Mucosa of descending colon (tissue), 3 donors: ENCODE measurements at regions not wholly inside any gene's neighbourhood (a gene's known extent, or its start where the extent isn't known, plus 50 kb on each side); places are given as distances from the start of the nearest gene placed in this dataset.

ENCODE experiments used
- ATAC-seq: fragments of 200-7000 bp; cut with Tn5 transposase; one replicate; pipeline ENCODE4 v1.9.1; 2020; ENCODE audit warnings: mild to moderate bottlenecking, moderate library complexity
- DNase-seq, 3 donors: peaks; one replicate each; pipeline ENCODE4 v3.0.0-alpha.2; 2020
- H3K36me3 ChIP-seq: fragments of 200-600 bp; one replicate; pipeline ENCODE4 v1.8.0; 2021; ENCODE audit warnings: low read depth, mild to moderate bottlenecking
- H3K4me1 ChIP-seq: fragments of 200-600 bp; one replicate; pipeline ENCODE4 v1.8.0; 2021; ENCODE audit warnings: low read depth, mild to moderate bottlenecking
- H3K4me3 ChIP-seq: fragments of 200-600 bp; one replicate; pipeline ENCODE4 v1.8.0; 2021; ENCODE audit warnings: mild to moderate bottlenecking
- H3K9me3 ChIP-seq: fragments of 200-600 bp; one replicate; pipeline ENCODE4 v1.8.0; 2021; ENCODE audit warnings: mild to moderate bottlenecking
- intact Hi-C, 2 donors: fragments of 100-400 bp; cut with DNase I in 1 of 2; cut with micrococcal nuclease in 1 of 2; formaldehyde crosslinking; loops; one replicate each; pipeline versions ENCODE4 v1.11.0 to v1.11.1; 2022; cut with DNase I, micrococcal nuclease
- TF ChIP-seq, protein P1 (sequence below): fragments of 200-600 bp; IDR thresholded peaks from one replicate; pipeline ENCODE4 v1.8.0; 2022; ENCODE audit warnings: antibody characterized with exemption, mild to moderate bottlenecking
- donor health status: DM: no; HTN: no; CAD: no; lungs with moderate emphysema.
- donor health status: DM: no; HTN: no; CAD: no.
- donor health status: DM: no; HTN: yes; CAD: no.

DNA sequence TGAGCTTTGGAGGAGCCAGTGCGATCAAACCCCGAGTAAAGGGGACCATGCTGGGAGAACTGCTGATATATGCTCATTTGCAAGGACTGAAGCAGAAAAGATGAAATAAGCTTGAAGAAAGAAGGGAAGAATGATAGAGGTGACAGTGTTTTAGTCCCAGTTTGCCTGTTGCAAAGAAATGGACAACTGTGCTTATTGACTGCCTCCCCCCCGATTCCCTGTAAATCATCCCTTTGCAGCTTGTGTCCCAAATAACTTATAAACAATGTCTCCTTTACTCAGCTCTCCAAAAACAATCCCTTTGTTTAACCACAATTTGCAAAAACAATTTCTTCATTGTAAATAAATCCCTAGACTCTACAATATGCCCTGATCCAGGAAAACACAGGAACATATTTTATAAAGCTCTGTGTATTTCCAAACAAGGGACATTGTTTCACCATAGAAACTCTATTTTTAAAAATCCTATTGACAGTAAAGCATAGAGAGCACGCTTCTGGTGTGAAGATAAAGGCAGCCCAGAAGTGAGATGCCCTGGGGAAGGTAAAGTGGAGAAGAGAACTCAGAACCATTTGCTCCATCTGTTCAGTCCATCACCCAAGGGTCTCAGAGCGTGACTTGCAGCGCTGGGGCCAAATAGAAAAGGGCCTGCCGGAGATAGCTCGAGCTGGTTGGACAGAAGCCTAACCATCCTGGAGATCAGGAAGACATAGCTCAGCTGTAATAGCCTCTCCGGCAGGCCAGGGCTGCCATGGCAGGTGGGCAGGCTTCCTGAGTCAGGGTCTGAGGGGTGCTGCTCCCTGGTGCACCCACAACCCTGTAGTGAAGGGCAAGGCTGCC, 280.5 kb downstream of the WDR11 start:
- H3K36me3 ChIP-seq: no peaks in the 10 kb centered on the region
- ATAC-seq: no peak
- intact Hi-C loops: no loop called here
- no peak for DNase-seq
- no peaks in the 10 kb centered on the region for H3K4me1 ChIP-seq
- H3K4me3 ChIP-seq: no peak overlapping the region
- TF ChIP-seq, protein P1, sequence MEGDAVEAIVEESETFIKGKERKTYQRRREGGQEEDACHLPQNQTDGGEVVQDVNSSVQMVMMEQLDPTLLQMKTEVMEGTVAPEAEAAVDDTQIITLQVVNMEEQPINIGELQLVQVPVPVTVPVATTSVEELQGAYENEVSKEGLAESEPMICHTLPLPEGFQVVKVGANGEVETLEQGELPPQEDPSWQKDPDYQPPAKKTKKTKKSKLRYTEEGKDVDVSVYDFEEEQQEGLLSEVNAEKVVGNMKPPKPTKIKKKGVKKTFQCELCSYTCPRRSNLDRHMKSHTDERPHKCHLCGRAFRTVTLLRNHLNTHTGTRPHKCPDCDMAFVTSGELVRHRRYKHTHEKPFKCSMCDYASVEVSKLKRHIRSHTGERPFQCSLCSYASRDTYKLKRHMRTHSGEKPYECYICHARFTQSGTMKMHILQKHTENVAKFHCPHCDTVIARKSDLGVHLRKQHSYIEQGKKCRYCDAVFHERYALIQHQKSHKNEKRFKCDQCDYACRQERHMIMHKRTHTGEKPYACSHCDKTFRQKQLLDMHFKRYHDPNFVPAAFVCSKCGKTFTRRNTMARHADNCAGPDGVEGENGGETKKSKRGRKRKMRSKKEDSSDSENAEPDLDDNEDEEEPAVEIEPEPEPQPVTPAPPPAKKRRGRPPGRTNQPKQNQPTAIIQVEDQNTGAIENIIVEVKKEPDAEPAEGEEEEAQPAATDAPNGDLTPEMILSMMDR: no peak
- H3K9me3 ChIP-seq: no peaks in the 10 kb centered on the region

DNA sequence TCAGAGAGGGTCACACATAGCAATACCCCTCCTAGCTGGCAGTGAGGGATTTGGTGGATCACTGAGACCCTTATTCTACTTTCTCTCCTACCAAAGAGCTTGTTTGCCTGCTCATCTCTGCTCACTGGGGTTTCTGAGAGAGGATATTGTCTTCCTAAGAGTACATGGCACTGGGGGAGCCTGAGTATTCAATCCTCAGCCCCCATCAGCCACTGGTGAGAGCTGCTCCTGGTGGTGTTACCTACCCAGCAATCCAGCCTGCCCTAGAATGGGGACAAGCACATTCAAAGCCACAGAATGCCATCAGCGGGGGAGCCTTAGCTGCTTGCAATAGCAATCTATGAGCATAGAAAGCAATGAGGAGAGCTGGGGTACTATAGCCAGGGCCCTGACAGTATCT, 281.1 kb downstream of the WDR11 start:
- intact Hi-C loops: no loop called here
- no peaks in the 10 kb centered on the region for H3K9me3 ChIP-seq
- H3K36me3 ChIP-seq: no peaks in the 10 kb centered on the region
- TF ChIP-seq, protein P1: no peak
- ATAC-seq: no peak
- H3K4me1 ChIP-seq: no peaks in the 10 kb centered on the region
- DNase-seq: no peak
- no peak overlapping the region for H3K4me3 ChIP-seq

DNA sequence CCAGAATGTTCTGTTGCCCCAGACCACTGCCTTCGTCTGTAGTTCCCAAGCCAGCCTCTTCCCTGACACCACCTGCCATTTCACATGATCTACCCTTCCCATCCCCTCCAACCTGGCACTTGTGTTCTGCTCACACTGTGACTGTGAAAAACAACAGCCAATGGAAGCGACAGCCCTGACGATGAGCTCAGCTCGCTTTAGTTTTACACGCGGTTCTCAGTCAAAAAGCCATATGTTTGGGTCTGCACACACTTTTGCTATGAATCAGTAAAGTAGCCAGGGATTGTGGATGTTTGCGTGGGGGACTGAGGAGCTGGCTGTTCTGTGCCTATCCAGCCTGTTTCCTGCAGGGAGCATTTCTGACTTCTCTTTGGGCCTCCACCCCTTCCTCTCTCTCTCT, 282.7 kb downstream of the WDR11 start:
- no peak for DNase-seq
- intact Hi-C loops: no loop called here
- Histone ChIP-seq H3K4me1 (no peaks in the 10 kb centered on the region), H3K36me3 (no peaks in the 10 kb centered on the region), H3K9me3 (no peaks in the 10 kb centered on the region), H3K4me3 (no peak overlapping the region)
- no peak for ATAC-seq
- TF ChIP-seq, protein P1: no peak

DNA sequence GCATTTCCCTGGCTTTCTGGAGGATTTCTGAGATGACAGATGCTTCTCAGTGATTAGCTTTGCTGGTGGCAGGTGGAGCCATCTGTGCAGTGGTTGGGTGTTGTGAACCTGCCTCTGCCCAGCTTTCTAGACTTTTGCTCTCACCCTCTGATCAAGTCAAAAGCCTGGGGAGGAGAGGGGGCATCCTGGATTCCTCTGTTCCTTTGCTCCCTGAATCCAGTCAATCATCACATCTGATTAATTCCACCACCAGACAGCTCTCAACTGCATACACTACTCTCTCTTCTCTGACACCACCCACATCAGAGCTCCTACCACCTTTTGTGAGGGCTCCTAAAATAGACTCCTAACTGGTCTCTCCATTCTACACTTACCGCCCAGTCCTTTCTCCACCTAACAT, 283.5 kb downstream of the WDR11 start:
- H3K4me1 ChIP-seq: no peaks in the 10 kb centered on the region
- intact Hi-C loops: no loop called here
- H3K36me3 ChIP-seq: no peaks in the 10 kb centered on the region
- H3K4me3 ChIP-seq: no peak overlapping the region
- DNase-seq (no peak), ATAC-seq (no peak)
- TF ChIP-seq, protein P1: no peak
- H3K9me3 ChIP-seq: no peaks in the 10 kb centered on the region

DNA sequence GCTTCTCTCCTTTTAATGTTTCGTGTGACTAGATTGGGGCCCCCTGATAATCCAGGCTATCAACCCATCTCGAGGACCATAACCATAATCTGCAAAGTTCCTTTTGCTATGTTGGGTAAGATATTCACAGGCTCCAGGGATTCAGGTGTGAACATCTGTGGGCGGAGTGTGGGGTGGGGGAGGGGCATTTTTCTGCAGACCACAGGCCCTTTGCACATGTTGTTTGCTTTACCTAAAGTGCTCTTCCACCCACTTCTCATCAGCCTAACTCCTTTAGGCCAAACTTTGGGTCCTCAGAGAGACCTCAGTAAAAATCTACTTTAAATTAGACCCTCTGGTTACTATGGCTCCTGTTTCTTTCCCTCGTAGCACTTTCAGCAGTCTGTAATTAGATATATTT, 284.4 kb downstream of the WDR11 start:
- DNase-seq (no peak), ATAC-seq (no peak)
- H3K9me3 ChIP-seq: no peaks in the 10 kb centered on the region
- no peaks in the 10 kb centered on the region for H3K36me3 ChIP-seq
- TF ChIP-seq, protein P1: no peak
- no peak overlapping the region for H3K4me3 ChIP-seq
- intact Hi-C loops: no loop called here
- H3K4me1 ChIP-seq: no peaks in the 10 kb centered on the region
